GM23338 (cell line): ENCODE measurements at regions not wholly inside any gene's neighbourhood (a gene's known extent, or its start where the extent isn't known, plus 50 kb on each side); places are given as distances from the start of the nearest gene placed in this dataset.

Experiments used
- ATAC-seq: fragments of 200-7000 bp; cut with Tn5 transposase; 3 replicates; pipeline ENCODE4 v1.9.1; 2020
- DNase-seq: peaks from one replicate; pipeline ENCODE4 v3.0.0-alpha.2; 2015; ENCODE audit warnings: low spot score
- H2AFZ ChIP-seq: fragments of 200-600 bp; sonication (generic); 2 replicates; pipeline ENCODE4 v1.8.0; 2016; ENCODE audit warnings: antibody characterized with exemption, mild to moderate bottlenecking, moderate library complexity
- H3F3A ChIP-seq: fragments of 200-600 bp; sonication (generic); replicated peaks from 2 replicates; pipeline ENCODE4 v1.8.0; 2017; ENCODE audit warnings: antibody characterized with exemption, mixed run types, low read depth
- H3K27ac ChIP-seq: fragments of 200-600 bp; sonication (generic); 2 replicates; pipeline ENCODE4 v1.6.1; 2016; ENCODE audit warnings: low read depth
- H3K27me3 ChIP-seq: fragments of 200-600 bp; sonication (generic); 2 replicates; pipeline ENCODE4 v1.8.0; 2016; ENCODE audit warnings: mild to moderate bottlenecking, mixed run types, moderate library complexity; ENCODE audit not compliant: insufficient read depth
- H3K36me3 ChIP-seq: fragments of 200-600 bp; sonication (generic); 2 replicates; pipeline ENCODE4 v1.8.0; 2016; ENCODE audit warnings: mild to moderate bottlenecking; ENCODE audit not compliant: insufficient read depth
- H3K4me1 ChIP-seq: fragments of 200-600 bp; sonication (generic); 2 replicates; pipeline ENCODE4 v1.8.0; 2016; ENCODE audit warnings: mild to moderate bottlenecking, moderate library complexity; ENCODE audit not compliant: insufficient read depth
- H3K4me2 ChIP-seq: fragments of 200-600 bp; sonication (generic); 2 replicates; pipeline ENCODE4 v1.7.1; 2017; ENCODE audit warnings: mixed run types
- H3K4me3 ChIP-seq: fragments of 200-600 bp; sonication (generic); 2 replicates; pipeline ENCODE4 v1.6.1; 2016; ENCODE audit warnings: mixed run types
- H3K79me2 ChIP-seq: fragments of 200-600 bp; sonication (generic); replicated peaks from 2 replicates; pipeline ENCODE4 v1.8.0; 2017; ENCODE audit warnings: mild to moderate bottlenecking; ENCODE audit not compliant: insufficient read depth
- H3K9me2 ChIP-seq: fragments of 200-600 bp; sonication (generic); 2 replicates; pipeline ENCODE4 v1.8.0; 2017; ENCODE audit not compliant: insufficient read depth
- H4K20me1 ChIP-seq: fragments of 200-600 bp; sonication (generic); replicated peaks from 2 replicates; pipeline ENCODE4 v1.8.0; 2017; ENCODE audit warnings: mild to moderate bottlenecking; ENCODE audit not compliant: insufficient read depth
- H3K27ac Mint-ChIP-seq: 2 replicates; pipeline ENCODE4 v1.8.0; 2020; ENCODE audit warnings: inconsistent platforms, mild to moderate bottlenecking, moderate library complexity, mixed read lengths
- H3K27me3 Mint-ChIP-seq: 3 replicates; pipeline ENCODE4 v1.8.0; 2022; ENCODE audit warnings: low read depth, mild to moderate bottlenecking, moderate library complexity, mixed read lengths, inconsistent platforms; ENCODE audit not compliant: insufficient read depth, poor library complexity
- H3K36me3 Mint-ChIP-seq: 3 replicates; pipeline ENCODE4 v1.8.0; 2021; ENCODE audit warnings: low read depth, mild to moderate bottlenecking, inconsistent platforms, moderate library complexity, mixed read lengths
- H3K4me1 Mint-ChIP-seq: 3 replicates; pipeline ENCODE4 v1.8.0; 2020; ENCODE audit warnings: mild to moderate bottlenecking, inconsistent platforms, mixed read lengths
- H3K4me3 Mint-ChIP-seq: 3 replicates; pipeline ENCODE4 v1.8.0; 2021; ENCODE audit warnings: moderate library complexity, mild to moderate bottlenecking, inconsistent platforms, mixed read lengths
- H3K9me3 Mint-ChIP-seq: 3 replicates; pipeline ENCODE4 v1.8.0; 2020; ENCODE audit warnings: moderate library complexity, mild to moderate bottlenecking, inconsistent platforms, mixed read lengths
- CREB1 ChIP-seq: fragments of 250-450 bp; sonication (Bioruptor Pico); IDR thresholded peaks from 2 replicates; pipeline ENCODE4 v1.5.0; 2020; ENCODE audit warnings: low read depth, mild to moderate bottlenecking, moderate library complexity
- CTCF ChIP-seq, 2 experiments: fragments of 200-600 bp in 1 of 2; sonication (generic) in 1 of 2; conservative IDR thresholded peaks; 2 replicates each; pipeline versions ENCODE4 v1.5.1 to v1.6.1; 2016 to 2017; ENCODE audit warnings: antibody characterized with exemption in 2 of 2, low read depth in 2 of 2, mild to moderate bottlenecking in 2 of 2, moderate library complexity in 1 of 2
- EZH2 ChIP-seq: fragments of 200-600 bp; sonication (generic); IDR thresholded peaks from one replicate; pipeline ENCODE4 v1.8.0; 2017; ENCODE audit warnings: antibody characterized with exemption, mild to moderate bottlenecking, low read depth; ENCODE audit not compliant: unreplicated experiment
- EZH2phosphoT487 ChIP-seq: fragments of 200-600 bp; sonication (generic); IDR thresholded peaks from one replicate; pipeline ENCODE4 v1.8.1; 2018; ENCODE audit warnings: antibody characterized with exemption; ENCODE audit not compliant: unreplicated experiment
- JUNB ChIP-seq: IDR thresholded peaks from one replicate; pipeline ENCODE4 v1.6.1; 2016; ENCODE audit warnings: antibody characterized with exemption; ENCODE audit not compliant: unreplicated experiment
- POLR2AphosphoS5 ChIP-seq: IDR thresholded peaks from 2 replicates; pipeline ENCODE4 v1.6.1; 2016; ENCODE audit warnings: antibody characterized with exemption, low read depth
- REST ChIP-seq: IDR thresholded peaks from one replicate; pipeline ENCODE4 v1.6.1; 2018; ENCODE audit warnings: antibody characterized with exemption; ENCODE audit not compliant: unreplicated experiment
- ZNF331 ChIP-seq: fragments of 250-450 bp; sonication (Bioruptor Pico); IDR thresholded peaks from 2 replicates; pipeline ENCODE4 v1.5.0; 2020; ENCODE audit warnings: low read depth, mild to moderate bottlenecking, moderate library complexity
- ZNF462 ChIP-seq: fragments of 250-450 bp; sonication (Bioruptor Pico); IDR thresholded peaks from 2 replicates; pipeline ENCODE4 v1.5.0; 2020; ENCODE audit warnings: mild to moderate bottlenecking, moderate library complexity

GRCh38 chr10:8830876-8831275 lies 776.4 kb downstream of the GATA3 start (continued):
- TF ChIP-seq ZNF462 = no peak
- no peak for TF ChIP-seq EZH2phosphoT487
- TF ChIP-seq EZH2 = no peak
- TF ChIP-seq CREB1 = no peak

- H3K4me1 Mint-ChIP-seq = peaks cover 6% of the 10 kb centered on the region
- Histone ChIP-seq H3K27me3 (peaks cover 15% of the 10 kb centered on the region), H3K36me3 (no peaks in the 10 kb centered on the region), H3K4me3 (no peak overlapping the region), H4K20me1 (no peaks in the 10 kb centered on the region), H3F3A (no peaks in the 10 kb centered on the region), H3K79me2 (no peaks in the 10 kb centered on the region), H3K27ac (no peak overlapping the region), H3K4me1 (no peaks in the 10 kb centered on the region), H2AFZ (no peak overlapping the region), H3K4me2 (no peak overlapping the region), H3K9me2 (no peaks in the 10 kb centered on the region)
- peaks cover 3% of the 10 kb centered on the region; the same call in 1 of the 3 replicates for H3K9me3 Mint-ChIP-seq
- ATAC-seq (no peak), DNase-seq (no peak)
- no peaks in the 10 kb centered on the region for H3K36me3 Mint-ChIP-seq
- TF ChIP-seq POLR2AphosphoS5 (no peak), JUNB (no peak), CTCF (conservative IDR thresholded peaks at IDR 0.05; ENCODE audit: low read depth in 2 of 2) (no peak), ZNF331 (CRISPR knock-in tag) (no peak), REST (peak; percentile 58), EZH2 (no peak)
- no peak overlapping the region for H3K27ac Mint-ChIP-seq
- peaks cover 6% of the 10 kb centered on the region for H3K27me3 Mint-ChIP-seq
- H3K4me3 Mint-ChIP-seq = no peak overlapping the region
These were observed 781.1 kb downstream of the GATA3 start for GRCh38 chr10:8835453-8836167.
